Vagina (tissue), 2 donors: ENCODE measurements at regions not wholly inside any gene's neighbourhood (a gene's known extent, or its start where the extent isn't known, plus 50 kb on each side); places are given as distances from the start of the nearest gene placed in this dataset.
A peak's percentile ranks its signal among the peaks of the same experiment; 100 is the strongest.

Experiments
- DNase-seq, 2 donors: peaks; one replicate each; pipeline ENCODE4 v3.0.0-alpha.2; 2017; ENCODE audit errors: extremely low spot score in 2 of 2
- H3K27ac ChIP-seq: fragments of 200-600 bp; sonication (generic); one replicate; pipeline ENCODE4 v1.5.1; 2019
- H3K27me3 ChIP-seq: fragments of 200-600 bp; sonication (generic); one replicate; pipeline ENCODE4 v1.5.1; 2019
- H3K36me3 ChIP-seq, 2 donors: fragments of 200-600 bp; sonication (generic); one replicate each; pipeline ENCODE4 v1.5.1; 2017 to 2019
- H3K4me1 ChIP-seq: fragments of 200-600 bp; sonication (generic); one replicate; pipeline ENCODE4 v1.5.1; 2019
- H3K4me3 ChIP-seq, 2 donors: fragments of 200-600 bp; sonication (generic); 1 replicate in 1 of 2; 2 replicates in 1 of 2; pipeline ENCODE4 v1.5.1; 2016 to 2019
- H3K9me3 ChIP-seq: fragments of 200-600 bp; sonication (generic); one replicate; pipeline ENCODE4 v1.5.1; 2019
- CTCF ChIP-seq, 3 experiments: fragments of 450-650 bp in 2 of 3; fragments of 200-600 bp in 1 of 3; sonication (generic) in 1 of 3; IDR thresholded peaks; one replicate each; pipeline ENCODE4 v1.5.1; 2017 to 2019; ENCODE audit warnings: antibody characterized with exemption in 3 of 3, mild to moderate bottlenecking in 2 of 3, moderate library complexity in 2 of 3
- POLR2A ChIP-seq, 2 donors: fragments of 450-650 bp; IDR thresholded peaks; one replicate each; pipeline ENCODE4 v1.6.1; 2017; ENCODE audit warnings: antibody characterized with exemption in 2 of 2, mild to moderate bottlenecking in 2 of 2, moderate library complexity in 2 of 2
- POLR2AphosphoS5 ChIP-seq, 2 donors: sonication (generic); formaldehyde crosslinking; IDR thresholded peaks; one replicate each; pipeline ENCODE4 v1.9.0; 2017; ENCODE audit warnings: antibody characterized with exemption in 2 of 2, mild to moderate bottlenecking in 2 of 2, low read depth in 1 of 2; ENCODE audit not compliant: insufficient read depth in 1 of 2
- intact Hi-C: fragments of 100-400 bp; cut with DNase I; formaldehyde crosslinking; loops from one replicate; pipeline ENCODE4 v1.15.1; 2023

- TF ChIP-seq POLR2A (IDR thresholded peaks at IDR 0.05) = no peak
- no peak for TF ChIP-seq CTCF (IDR thresholded peaks at IDR 0.05)
- no peak for TF ChIP-seq POLR2AphosphoS5 (IDR thresholded peaks at IDR 0.05; ENCODE audit: insufficient read depth in 1 of 2, low read depth in 1 of 2)
- intact Hi-C loops = no loop called here
- H3K4me1 ChIP-seq = no peaks in the 10 kb centered on the region
- H3K4me3 ChIP-seq = no peak overlapping the region
- H3K36me3 ChIP-seq = no peaks in the 10 kb centered on the region
- no peaks in the 10 kb centered on the region for H3K27me3 ChIP-seq
- no peaks in the 10 kb centered on the region for H3K9me3 ChIP-seq
- no peak overlapping the region for H3K27ac ChIP-seq
- peak in 1 of 2 donors; percentile 67 for DNase-seq
Measured at GRCh38 chr10:43978936-43979335, 330.3 kb upstream of the ZNF32 start.

GRCh38 chr10:43978091-43978490 is 329.4 kb upstream of the ZNF32 start:
- no peaks in the 10 kb centered on the region for H3K36me3 ChIP-seq
- intact Hi-C loops = no loop called here
- no peak for DNase-seq
- no peak overlapping the region for H3K4me3 ChIP-seq
- TF ChIP-seq POLR2AphosphoS5 (IDR thresholded peaks at IDR 0.05; ENCODE audit: insufficient read depth in 1 of 2, low read depth in 1 of 2) (no peak), CTCF (IDR thresholded peaks at IDR 0.05) (no peak), POLR2A (IDR thresholded peaks at IDR 0.05) (no peak)
- H3K4me1 ChIP-seq = no peaks in the 10 kb centered on the region
- H3K27me3 ChIP-seq = no peaks in the 10 kb centered on the region
- no peak overlapping the region for H3K27ac ChIP-seq
- H3K9me3 ChIP-seq = no peaks in the 10 kb centered on the region

GRCh38 chr10:43976292-43976691 is 327.6 kb upstream of the ZNF32 start:
- Histone ChIP-seq H3K4me1 (no peaks in the 10 kb centered on the region), H3K36me3 (no peaks in the 10 kb centered on the region), H3K9me3 (no peaks in the 10 kb centered on the region), H3K27ac (no peak overlapping the region), H3K27me3 (no peaks in the 10 kb centered on the region), H3K4me3 (no peak overlapping the region)
- no peak for DNase-seq
- intact Hi-C loops = no loop called here
- TF ChIP-seq CTCF (IDR thresholded peaks at IDR 0.05) (no peak), POLR2A (IDR thresholded peaks at IDR 0.05) (no peak), POLR2AphosphoS5 (IDR thresholded peaks at IDR 0.05; ENCODE audit: insufficient read depth in 1 of 2, low read depth in 1 of 2) (no peak)

GRCh38 chr10:43973801-43974200 is 325.1 kb upstream of the ZNF32 start:
- Histone ChIP-seq H3K4me3 (no peak overlapping the region), H3K9me3 (no peaks in the 10 kb centered on the region), H3K27ac (no peak overlapping the region), H3K27me3 (no peaks in the 10 kb centered on the region), H3K4me1 (no peaks in the 10 kb centered on the region), H3K36me3 (no peaks in the 10 kb centered on the region)
- DNase-seq = peak in 1 of 2 donors; percentile 58
- TF ChIP-seq POLR2AphosphoS5 (IDR thresholded peaks at IDR 0.05; ENCODE audit: insufficient read depth in 1 of 2, low read depth in 1 of 2) (no peak), POLR2A (IDR thresholded peaks at IDR 0.05) (no peak), CTCF (IDR thresholded peaks at IDR 0.05) (no peak)
- intact Hi-C loops = no loop called here

- Histone ChIP-seq H3K27me3 (no peaks in the 10 kb centered on the region), H3K9me3 (no peaks in the 10 kb centered on the region), H3K27ac (no peak overlapping the region), H3K36me3 (no peaks in the 10 kb centered on the region), H3K4me3 (no peak overlapping the region), H3K4me1 (no peaks in the 10 kb centered on the region)
- peak in 1 of 2 donors; percentile 47 for DNase-seq
- intact Hi-C loops = no loop called here
- TF ChIP-seq POLR2AphosphoS5 (IDR thresholded peaks at IDR 0.05; ENCODE audit: insufficient read depth in 1 of 2, low read depth in 1 of 2) (no peak), CTCF (IDR thresholded peaks at IDR 0.05) (no peak), POLR2A (IDR thresholded peaks at IDR 0.05) (no peak)
Measured at GRCh38 chr10:43972976-43973647, 324.4 kb upstream of the ZNF32 start.
